Liver (tissue), 3 donors: ENCODE measurements at regions not wholly inside any gene's neighbourhood (a gene's known extent, or its start where the extent isn't known, plus 50 kb on each side); places are given as distances from the start of the nearest gene placed in this dataset.

Source experiments
- ATF3 ChIP-seq: IDR thresholded peaks from 2 replicates; pipeline ENCODE4 v1.6.1; 2016; ENCODE audit warnings: antibody characterized with exemption
- GABPA ChIP-seq, 2 donors: IDR thresholded peaks in 1 of 2; conservative IDR thresholded peaks in 1 of 2; 2 replicates each; pipeline ENCODE4 v1.6.1; 2016; ENCODE audit warnings: antibody characterized with exemption in 2 of 2, mild to moderate bottlenecking in 1 of 2, moderate library complexity in 1 of 2
- HNF4A ChIP-seq, 2 donors: conservative IDR thresholded peaks; 2 replicates each; pipeline ENCODE4 v1.6.1; 2016; ENCODE audit warnings: antibody characterized with exemption in 2 of 2, mild to moderate bottlenecking in 2 of 2
- RAD21 ChIP-seq, 2 donors: IDR thresholded peaks; 2 replicates each; pipeline ENCODE4 v1.6.1; 2016; ENCODE audit warnings: antibody characterized with exemption in 2 of 2, mild to moderate bottlenecking in 2 of 2
- RXRA ChIP-seq, 2 donors: IDR thresholded peaks; 2 replicates each; pipeline ENCODE4 v1.6.1; 2017 to 2018; ENCODE audit warnings: antibody characterized with exemption in 2 of 2, mild to moderate bottlenecking in 1 of 2
- SP1 ChIP-seq: IDR thresholded peaks from 2 replicates; pipeline ENCODE4 v1.6.1; 2018; ENCODE audit warnings: antibody characterized with exemption, mild to moderate bottlenecking
- TAF1 ChIP-seq: conservative IDR thresholded peaks from 2 replicates; pipeline ENCODE4 v1.6.1; 2016; ENCODE audit warnings: antibody characterized with exemption, mild to moderate bottlenecking
- YY1 ChIP-seq: IDR thresholded peaks from 2 replicates; pipeline ENCODE4 v1.6.1; 2016; ENCODE audit warnings: antibody characterized with exemption, mild to moderate bottlenecking
- TF ChIP-seq, protein P1 (sequence below): fragments of 150-350 bp; IDR thresholded peaks from 2 replicates; pipeline ENCODE4 v1.5.1; 2017; ENCODE audit warnings: improper control_type of control experiment, low read depth, low read length; ENCODE audit not compliant: missing input control
- TF ChIP-seq, protein P2 (sequence below): IDR thresholded peaks from 2 replicates; pipeline ENCODE4 v1.6.1; 2016; ENCODE audit warnings: antibody characterized with exemption
- TF ChIP-seq, protein P3 (sequence below): IDR thresholded peaks from 2 replicates; pipeline ENCODE4 v1.6.1; 2016; ENCODE audit warnings: antibody characterized with exemption, mild to moderate bottlenecking
- donor health status: healthy.
- donor health status: healthy.

DNA sequence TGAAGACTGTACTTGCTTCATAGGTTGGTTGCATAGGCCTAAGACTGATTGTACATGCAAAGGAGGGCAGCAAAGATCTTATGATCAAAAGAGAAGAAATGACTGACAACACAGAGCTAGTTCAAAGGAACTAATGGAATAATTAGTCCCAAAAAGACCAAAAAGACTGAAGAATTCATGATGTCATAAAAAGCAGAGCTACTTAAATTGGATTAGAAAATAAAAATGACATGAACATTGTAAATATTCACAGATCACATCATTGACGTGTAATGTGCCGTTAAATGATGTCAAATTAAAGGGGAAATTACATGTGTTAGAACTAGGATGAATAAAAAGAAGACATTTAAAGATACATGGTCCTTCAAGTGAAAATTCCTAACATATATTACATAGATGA, 616.8 kb downstream of the NR4A2 start:
- TF ChIP-seq, protein P1, sequence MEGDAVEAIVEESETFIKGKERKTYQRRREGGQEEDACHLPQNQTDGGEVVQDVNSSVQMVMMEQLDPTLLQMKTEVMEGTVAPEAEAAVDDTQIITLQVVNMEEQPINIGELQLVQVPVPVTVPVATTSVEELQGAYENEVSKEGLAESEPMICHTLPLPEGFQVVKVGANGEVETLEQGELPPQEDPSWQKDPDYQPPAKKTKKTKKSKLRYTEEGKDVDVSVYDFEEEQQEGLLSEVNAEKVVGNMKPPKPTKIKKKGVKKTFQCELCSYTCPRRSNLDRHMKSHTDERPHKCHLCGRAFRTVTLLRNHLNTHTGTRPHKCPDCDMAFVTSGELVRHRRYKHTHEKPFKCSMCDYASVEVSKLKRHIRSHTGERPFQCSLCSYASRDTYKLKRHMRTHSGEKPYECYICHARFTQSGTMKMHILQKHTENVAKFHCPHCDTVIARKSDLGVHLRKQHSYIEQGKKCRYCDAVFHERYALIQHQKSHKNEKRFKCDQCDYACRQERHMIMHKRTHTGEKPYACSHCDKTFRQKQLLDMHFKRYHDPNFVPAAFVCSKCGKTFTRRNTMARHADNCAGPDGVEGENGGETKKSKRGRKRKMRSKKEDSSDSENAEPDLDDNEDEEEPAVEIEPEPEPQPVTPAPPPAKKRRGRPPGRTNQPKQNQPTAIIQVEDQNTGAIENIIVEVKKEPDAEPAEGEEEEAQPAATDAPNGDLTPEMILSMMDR = no peak
- TF ChIP-seq RAD21 (IDR thresholded peaks at IDR 0.05) = no peak
- TF ChIP-seq ATF3 = no peak
- TF ChIP-seq GABPA (IDR thresholded peaks at IDR 0.05 in 1 of 2, conservative IDR thresholded peaks at IDR 0.05 in 1 of 2) = no peak
- TF ChIP-seq HNF4A (conservative IDR thresholded peaks at IDR 0.05) = no peak
- no peak for TF ChIP-seq TAF1
- TF ChIP-seq, protein P2, sequence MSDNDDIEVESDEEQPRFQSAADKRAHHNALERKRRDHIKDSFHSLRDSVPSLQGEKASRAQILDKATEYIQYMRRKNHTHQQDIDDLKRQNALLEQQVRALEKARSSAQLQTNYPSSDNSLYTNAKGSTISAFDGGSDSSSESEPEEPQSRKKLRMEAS = no peak
- no peak for TF ChIP-seq YY1
- TF ChIP-seq, protein P3, sequence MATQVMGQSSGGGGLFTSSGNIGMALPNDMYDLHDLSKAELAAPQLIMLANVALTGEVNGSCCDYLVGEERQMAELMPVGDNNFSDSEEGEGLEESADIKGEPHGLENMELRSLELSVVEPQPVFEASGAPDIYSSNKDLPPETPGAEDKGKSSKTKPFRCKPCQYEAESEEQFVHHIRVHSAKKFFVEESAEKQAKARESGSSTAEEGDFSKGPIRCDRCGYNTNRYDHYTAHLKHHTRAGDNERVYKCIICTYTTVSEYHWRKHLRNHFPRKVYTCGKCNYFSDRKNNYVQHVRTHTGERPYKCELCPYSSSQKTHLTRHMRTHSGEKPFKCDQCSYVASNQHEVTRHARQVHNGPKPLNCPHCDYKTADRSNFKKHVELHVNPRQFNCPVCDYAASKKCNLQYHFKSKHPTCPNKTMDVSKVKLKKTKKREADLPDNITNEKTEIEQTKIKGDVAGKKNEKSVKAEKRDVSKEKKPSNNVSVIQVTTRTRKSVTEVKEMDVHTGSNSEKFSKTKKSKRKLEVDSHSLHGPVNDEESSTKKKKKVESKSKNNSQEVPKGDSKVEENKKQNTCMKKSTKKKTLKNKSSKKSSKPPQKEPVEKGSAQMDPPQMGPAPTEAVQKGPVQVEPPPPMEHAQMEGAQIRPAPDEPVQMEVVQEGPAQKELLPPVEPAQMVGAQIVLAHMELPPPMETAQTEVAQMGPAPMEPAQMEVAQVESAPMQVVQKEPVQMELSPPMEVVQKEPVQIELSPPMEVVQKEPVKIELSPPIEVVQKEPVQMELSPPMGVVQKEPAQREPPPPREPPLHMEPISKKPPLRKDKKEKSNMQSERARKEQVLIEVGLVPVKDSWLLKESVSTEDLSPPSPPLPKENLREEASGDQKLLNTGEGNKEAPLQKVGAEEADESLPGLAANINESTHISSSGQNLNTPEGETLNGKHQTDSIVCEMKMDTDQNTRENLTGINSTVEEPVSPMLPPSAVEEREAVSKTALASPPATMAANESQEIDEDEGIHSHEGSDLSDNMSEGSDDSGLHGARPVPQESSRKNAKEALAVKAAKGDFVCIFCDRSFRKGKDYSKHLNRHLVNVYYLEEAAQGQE = no peak
- no peak for TF ChIP-seq RXRA (IDR thresholded peaks at IDR 0.05)
- TF ChIP-seq SP1 = no peak
